ENCODE measurements at regions not wholly inside any gene's neighbourhood (a gene's known extent, or its start where the extent isn't known, plus 50 kb on each side); places are given as distances from the start of the nearest gene placed in this dataset.
"Not testable (repeated sequence)": the region's sequence is repeated elsewhere in the genome, so short reads cannot be mapped to it uniquely, and the experiment has no call there.

DNA sequence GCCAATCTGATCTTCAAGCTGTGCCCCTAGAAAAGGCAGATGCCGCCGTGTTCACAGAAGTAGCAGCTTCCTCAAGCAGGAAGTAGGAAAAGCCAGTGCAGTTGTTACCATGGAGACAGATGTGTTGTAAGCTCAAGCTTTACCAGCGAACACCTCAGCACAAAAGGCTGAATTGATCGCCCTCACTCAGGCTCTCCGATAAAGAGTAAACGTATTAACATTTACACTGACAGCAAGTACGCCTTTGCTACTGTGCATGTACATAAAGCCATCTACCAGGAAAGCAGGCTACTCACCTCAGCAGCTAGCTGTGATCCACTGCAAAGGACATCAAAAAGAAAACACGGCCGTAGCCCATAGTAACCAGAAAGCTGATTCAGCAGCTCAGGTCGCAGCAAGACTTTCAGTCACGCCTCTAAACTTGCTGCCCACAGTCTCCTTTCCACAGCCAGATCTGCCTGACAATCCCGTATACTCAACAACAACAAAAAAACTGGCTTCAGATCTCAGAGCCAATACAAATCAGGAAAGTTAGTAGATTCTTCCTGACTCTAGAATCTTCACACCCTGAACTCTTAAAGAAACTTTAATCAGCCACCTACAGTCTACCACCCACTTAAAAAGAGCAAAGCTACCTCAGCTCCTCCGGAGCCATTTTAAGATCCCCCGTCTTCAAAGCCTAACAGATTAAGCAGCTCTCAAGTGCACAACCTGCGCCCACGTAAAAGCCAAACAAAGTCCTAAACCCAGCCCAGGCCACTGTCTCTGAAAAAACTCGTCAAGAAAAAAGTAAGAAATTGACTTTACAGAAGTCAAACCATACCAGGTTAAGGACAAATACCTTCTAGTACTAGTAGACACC is 160.0 kb downstream of the DEFB131A start:
- peak in 1 of 2 donors; percentile 7 for DNase-seq (ENCODE audit: low read depth in 2 of 2)

GRCh38 chr4:9604893-9605190 is 160.6 kb downstream of the DEFB131A start:
- not testable (repeated sequence) for DNase-seq (ENCODE audit: low read depth in 2 of 2)

DNA sequence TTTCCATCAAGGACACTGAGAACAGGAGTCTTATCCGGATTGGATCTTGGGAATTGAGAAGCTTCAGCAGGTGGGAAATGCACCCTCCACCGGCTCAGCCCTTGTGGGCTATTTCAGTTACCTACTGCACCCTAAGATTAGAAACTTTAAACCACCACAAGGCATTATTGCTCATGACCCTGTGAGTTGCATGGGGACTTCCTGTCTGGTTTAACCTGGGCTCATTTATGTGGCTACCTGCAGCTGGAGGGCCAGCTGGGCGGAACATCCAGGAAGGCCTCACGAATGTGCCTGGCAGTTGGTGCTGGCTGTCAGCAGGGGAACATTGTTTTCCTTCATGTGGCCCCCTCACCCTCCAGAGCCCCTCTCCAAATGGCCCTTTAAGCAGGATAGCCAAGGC is 164.1 kb downstream of the DEFB131A start:
- DNase-seq (ENCODE audit: low read depth in 2 of 2): no peak

DNA sequence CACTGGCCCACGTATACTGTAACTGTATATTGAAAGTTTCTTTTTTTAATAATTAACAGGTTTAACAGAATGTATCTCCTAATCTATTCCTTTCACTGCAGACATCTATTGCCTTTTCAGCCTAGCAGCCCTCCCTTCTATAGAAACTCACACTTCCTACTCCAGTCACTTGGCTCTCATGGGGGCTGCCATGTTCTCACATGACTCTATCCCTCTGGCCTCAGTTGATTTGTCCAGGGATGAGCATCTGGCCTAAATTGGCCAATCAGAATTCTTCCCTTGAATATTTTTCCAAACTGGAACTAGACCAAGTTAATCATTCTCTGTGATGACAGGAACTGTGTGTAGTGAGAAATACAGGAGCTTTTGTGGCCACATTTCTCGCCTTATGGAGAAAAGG is 166.1 kb downstream of the DEFB131A start:
- DNase-seq (ENCODE audit: low read depth in 2 of 2): not testable (repeated sequence)

DNA sequence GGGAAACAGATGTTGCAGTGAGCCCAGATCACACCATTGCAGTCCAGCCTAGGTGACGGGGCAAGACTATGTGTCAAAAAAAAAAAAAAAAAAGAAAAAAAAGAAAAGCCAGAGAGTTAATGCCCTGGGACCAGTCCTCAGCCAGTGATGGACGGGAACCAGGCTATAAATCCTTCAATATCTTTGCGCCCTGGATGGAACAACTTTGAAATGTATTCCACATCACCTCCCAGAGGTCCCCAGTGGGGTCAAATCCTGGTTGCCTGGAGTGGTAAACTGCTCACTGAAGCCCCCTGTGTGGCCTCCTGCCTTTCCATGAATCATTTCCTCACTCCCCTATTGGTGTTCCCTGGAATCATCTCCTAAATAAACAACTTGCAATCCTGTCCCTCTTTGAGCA is 166.9 kb downstream of the DEFB131A start:
- DNase-seq (ENCODE audit: low read depth in 2 of 2): no peak

DNA sequence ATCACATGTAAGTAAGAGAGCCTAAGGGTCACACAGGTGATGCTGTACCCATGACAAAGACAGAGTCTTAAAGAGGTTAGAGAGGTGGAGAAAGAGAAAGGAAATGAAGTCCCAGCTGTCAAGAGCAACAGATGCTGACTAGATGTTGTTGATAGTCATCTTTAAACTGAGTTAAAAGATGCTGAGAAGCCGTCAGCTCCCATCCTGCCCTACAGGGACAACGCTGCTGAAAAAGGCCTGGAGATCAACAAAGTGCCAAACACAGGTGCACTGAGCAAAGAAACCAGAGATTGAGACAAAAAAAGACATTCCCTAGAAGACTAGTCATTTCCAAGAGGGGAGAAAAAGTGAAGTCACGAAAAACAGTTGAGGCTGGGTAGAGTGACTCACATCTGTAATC is 145.0 kb upstream of the DRD5 start:
- DNase-seq (ENCODE audit: low read depth in 2 of 2): not testable (repeated sequence)

DNA sequence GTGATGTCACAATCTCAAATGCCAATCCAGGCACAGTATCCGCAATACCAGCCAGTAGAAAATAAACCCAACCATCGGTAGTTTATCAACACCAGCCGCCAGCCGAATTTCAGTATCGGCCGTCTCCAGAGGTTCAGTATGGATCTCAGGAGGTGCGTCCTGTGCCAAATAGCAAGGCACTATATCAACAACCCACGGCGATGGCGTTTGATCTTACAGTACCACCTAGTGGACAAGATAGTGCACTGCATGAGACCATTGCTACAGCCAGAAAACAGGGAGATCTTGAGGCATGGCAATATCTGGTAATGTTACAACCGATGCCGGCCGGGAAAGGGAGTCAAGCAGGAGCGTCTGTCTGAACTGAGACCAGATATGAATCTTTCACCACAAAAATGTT is 121.8 kb upstream of the DRD5 start:
- DNase-seq (ENCODE audit: low read depth in 2 of 2): not testable (repeated sequence)

DNA sequence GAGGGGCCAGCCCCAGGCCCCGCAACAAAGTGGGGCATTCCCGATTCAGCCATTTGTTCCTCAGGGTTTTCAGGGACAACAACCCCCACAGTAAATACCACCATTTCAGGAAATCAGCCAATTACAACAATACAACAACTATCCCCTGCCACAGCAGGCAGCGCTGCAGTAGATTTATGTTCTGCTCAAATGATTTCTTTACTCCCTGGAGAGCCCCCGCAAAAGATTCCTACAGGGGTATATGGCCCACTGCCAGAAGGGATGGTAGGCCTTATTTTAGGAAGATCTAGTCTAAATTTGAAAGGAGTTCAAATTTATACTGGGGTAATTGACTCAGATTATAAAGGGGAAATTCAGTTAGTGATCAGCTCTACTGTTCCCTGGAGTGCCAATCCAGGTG is 120.5 kb upstream of the DRD5 start:
- not testable (repeated sequence) for DNase-seq (ENCODE audit: low read depth in 2 of 2)

DNA sequence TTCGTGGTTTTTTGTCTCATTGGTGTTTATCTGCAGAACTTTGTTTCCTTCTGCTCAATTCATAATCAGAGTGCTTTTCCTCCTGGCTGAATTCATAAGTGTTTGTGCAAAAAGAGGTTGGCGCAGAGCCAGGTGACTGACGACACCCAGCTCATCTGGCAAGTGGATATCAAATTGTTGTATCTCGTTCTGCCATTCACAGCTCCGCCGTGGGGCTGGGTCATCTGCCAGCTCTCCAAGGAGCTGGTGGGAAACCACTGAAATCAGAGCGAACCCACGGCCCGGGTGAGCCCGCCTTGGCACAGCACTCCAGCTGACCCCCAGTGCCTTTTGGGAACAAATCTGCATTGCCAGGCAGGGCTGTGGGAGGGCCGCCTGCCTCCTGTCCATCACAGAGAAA is 110.7 kb upstream of the DRD5 start:
- not testable (repeated sequence) for DNase-seq (ENCODE audit: low read depth in 2 of 2)

GRCh38 chr4:9677357-9677756 is 104.1 kb upstream of the DRD5 start:
- DNase-seq (ENCODE audit: low read depth in 2 of 2): not testable (repeated sequence)

GRCh38 chr4:9679704-9680478 is 101.5 kb upstream of the DRD5 start:
- DNase-seq (ENCODE audit: low read depth in 2 of 2): no peak

GRCh38 chr4:9683174-9683573 is 98.3 kb upstream of the DRD5 start:
- DNase-seq (ENCODE audit: low read depth in 2 of 2): not testable (repeated sequence)

DNA sequence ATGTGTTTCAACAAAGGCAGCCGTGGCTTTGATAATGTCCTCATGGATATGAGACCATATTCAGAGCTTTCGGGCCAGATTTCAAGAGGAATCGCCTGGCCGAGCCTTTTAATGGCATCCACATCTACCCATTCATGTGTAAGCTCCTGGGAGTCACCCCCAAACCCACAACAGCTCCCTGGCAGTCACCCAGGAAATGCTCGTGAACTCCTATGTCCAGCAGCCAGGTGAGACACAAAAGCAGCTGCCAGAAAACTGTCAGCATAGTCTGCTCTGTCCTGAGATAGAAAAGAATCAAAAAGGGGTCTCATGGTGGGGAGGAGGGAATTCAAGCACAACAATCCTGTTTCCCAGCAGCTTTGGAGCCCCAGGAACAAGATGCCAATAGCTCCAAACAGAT is 96.4 kb upstream of the DRD5 start:
- not testable (repeated sequence) for DNase-seq (ENCODE audit: low read depth in 2 of 2)

GRCh38 chr4:9685692-9686091 is 95.7 kb upstream of the DRD5 start:
- no peak for DNase-seq (ENCODE audit: low read depth in 2 of 2)

GRCh38 chr4:9690636-9691237 is 90.7 kb upstream of the DRD5 start:
- DNase-seq (ENCODE audit: low read depth in 2 of 2): not testable (repeated sequence)

- DNase-seq (ENCODE audit: low read depth in 2 of 2): peak; percentile 68 to 78
Measured at GRCh38 chr4:9691238-9692065, 90.0 kb upstream of the DRD5 start.

GRCh38 chr4:9692791-9693491 is 88.5 kb upstream of the DRD5 start:
- DNase-seq (ENCODE audit: low read depth in 2 of 2): not testable (repeated sequence)

DNA sequence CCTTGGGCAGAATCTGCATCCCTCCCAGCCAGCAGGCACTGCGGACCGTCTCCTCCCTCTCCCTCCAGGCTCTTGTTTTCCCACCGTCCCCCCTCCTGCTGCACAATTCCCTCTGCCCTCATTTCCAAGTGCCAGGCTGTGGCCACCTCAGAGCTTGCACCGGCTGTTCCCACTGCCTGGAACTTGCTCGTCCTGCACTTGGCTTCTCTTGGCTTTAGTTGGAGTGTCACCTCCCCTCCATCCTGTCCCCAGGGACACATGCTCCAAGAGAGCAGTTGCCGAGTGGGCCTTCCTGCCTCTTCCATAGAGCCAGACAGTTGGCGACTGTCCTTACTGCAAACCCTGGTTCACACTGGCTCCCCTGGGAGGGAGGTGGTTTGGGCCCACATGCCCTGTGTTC is 87.0 kb upstream of the DRD5 start:
- not testable (repeated sequence) for DNase-seq (ENCODE audit: low read depth in 2 of 2)

DNA sequence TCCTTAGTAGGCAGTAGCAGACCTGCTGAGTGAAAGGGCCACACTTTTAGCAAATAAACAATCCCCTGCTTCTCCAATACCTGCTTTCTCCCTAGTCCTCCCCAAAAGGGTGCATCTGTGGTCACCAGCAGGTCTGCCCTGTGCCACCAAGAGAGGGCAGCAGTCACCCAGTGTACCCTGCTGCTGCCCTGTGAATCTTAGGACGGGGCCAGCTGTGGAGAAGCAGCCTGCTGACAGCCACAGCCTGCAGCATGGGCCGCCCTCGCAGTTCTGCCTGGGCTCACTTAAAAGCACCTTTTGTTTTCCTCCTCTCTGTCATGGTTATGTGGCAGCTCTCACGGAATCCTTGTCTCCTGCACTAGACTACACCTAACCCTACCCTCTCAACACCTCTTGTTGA is 85.4 kb upstream of the DRD5 start:
- DNase-seq (ENCODE audit: low read depth in 2 of 2): not testable (repeated sequence)

- DNase-seq (ENCODE audit: low read depth in 2 of 2): not testable (repeated sequence)
Measured at GRCh38 chr4:9696561-9696960, 84.9 kb upstream of the DRD5 start.

- DNase-seq (ENCODE audit: low read depth in 2 of 2): not testable (repeated sequence)
Measured at GRCh38 chr4:9702019-9702418, 79.4 kb upstream of the DRD5 start.

Data from stimulated activated CD4-positive, alpha-beta T cell treated with anti-CD3 and anti-CD28 coated beads, Interleukin-1b, Interleukin-23, amount 100 ng/mL, for 1 hour (primary cell).